GM18951 (cell line): ENCODE measurements at regions not wholly inside any gene's neighbourhood (a gene's known extent, or its start where the extent isn't known, plus 50 kb on each side); places are given as distances from the start of the nearest gene placed in this dataset.

ENCODE experiments used
- POLR2A ChIP-seq: IDR thresholded peaks from 4 replicates; pipeline ENCODE4 v1.6.1; 2011; ENCODE audit warnings: mild to moderate bottlenecking; ENCODE audit not compliant: insufficient read length, insufficient read depth; ENCODE audit errors: extremely low read depth
- in situ Hi-C: fragments of 300-500 bp; cut with MboI; formaldehyde crosslinking; loops from one replicate; pipeline ENCODE4 v1.12.0; 2022; ENCODE audit warnings: low sequenced_read_pairs, mixed read lengths, inconsistent platforms; ENCODE audit not compliant: unreplicated experiment

DNA sequence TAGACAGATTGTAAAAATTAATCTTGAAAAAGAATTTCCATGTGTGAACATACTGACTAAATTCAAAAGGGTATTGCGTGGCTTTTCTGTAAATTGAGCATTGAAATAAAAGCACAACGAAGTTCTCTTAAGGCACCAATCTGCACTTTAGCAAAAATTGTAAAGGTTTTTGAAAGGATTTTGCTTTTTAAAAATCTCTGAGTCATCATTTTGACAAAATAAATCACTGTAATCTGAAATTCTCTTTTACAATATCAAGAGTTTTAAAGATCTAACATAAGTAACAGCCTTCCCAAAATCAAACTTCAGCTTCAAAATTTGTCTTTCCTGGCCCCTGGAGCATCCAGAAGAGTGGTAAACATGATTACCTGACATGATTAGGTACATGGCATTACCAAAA lies 830.9 kb upstream of the AGA start:
- no peak for TF ChIP-seq POLR2A
- in situ Hi-C loops = no loop called here

DNA sequence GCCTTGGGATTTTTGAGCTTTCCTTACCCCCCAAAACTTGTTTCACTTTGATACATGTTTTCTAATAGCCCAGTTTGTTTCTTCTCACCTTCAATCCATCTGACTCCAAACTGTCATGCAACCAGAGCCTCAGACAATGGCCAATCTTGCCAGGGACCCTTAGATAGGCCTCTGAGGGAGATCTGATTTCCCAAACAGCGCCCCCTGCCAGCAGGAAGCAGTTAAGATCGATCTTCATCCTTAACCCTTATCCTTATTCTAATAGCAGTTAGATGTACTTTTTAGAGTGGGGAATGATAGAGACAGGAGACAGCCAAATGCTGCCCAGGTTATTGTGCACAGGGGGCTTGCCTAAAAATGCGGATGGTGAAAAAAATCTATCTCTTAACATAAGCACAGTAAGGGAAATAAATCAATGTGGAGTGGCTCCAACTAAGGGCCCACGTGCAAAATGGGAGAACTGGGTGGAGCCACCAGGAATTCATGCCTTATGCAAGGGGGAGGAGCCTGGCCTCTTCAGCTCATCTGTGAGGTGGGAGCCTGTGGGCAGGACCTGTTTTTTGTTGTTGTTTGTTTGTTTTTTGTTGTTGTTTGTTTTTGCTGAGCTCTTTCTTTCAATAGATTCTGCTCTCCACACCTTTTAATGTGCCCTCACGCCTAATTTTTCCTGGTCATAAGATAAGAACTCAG lies 833.6 kb upstream of the AGA start:
- no peak for TF ChIP-seq POLR2A

DNA sequence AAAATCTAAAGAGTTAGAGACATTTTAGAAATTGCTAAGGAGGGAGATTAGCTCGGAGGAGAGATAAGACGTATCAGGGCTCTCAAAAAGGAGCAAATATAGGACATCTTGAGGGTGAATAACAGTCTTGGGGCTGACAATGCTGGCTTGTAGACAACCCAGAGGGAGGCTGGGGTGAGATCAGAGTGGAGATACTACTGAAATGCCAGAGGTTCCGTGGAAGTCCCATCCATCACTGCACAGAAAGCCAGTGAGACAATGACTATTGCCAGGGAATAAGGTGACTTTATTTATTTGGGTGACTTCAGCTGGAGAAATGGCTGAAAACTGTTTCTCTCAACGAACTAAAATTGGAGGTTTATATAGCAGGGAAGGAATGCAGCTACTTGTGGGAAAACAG lies 838.1 kb upstream of the AGA start:
- no peak for TF ChIP-seq POLR2A
- in situ Hi-C loops = no loop called here

More for the DNA sequence above, 833.6 kb upstream of the AGA start:
- in situ Hi-C loops = no loop called here

DNA sequence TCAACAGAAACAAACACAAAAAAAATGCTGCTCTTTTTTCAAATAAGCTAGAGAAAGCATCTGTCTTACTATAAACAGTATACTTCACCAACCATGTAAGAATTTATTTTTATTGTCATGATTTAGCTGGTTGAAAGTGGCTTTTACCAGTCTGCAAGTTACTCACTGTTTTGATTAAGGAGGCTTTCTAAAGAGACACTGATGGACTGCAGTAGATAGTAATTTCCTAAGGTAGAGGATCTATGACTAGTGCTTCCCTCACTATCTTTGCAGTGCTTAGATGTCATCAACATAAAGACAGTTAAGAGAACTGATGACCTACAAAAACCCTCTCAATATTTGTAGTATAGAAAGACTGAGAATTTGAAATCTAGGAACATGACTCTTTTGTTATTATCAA lies 846.2 kb upstream of the AGA start:
- in situ Hi-C loops = no loop called here
- no peak for TF ChIP-seq POLR2A

DNA sequence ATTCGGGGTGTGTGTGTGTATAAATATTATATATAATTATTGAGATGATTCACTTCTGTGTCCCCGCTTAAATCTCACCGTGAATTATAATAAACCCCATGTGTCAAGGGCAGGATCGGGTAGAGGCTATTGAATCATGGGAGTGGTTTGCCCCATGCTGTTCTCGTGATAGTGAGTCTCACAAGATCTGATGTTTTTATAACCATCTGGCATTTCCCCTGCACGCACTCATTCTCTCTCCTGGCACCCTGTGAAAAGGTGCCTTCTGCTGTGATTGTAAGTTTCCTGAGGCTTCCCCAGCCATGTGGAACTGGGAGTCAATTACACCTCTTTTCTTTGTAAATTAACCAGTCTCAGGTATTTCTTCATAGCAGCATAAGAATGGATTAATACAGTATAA lies 851.4 kb upstream of the AGA start:
- no peak for TF ChIP-seq POLR2A
- in situ Hi-C loops = no loop called here

DNA sequence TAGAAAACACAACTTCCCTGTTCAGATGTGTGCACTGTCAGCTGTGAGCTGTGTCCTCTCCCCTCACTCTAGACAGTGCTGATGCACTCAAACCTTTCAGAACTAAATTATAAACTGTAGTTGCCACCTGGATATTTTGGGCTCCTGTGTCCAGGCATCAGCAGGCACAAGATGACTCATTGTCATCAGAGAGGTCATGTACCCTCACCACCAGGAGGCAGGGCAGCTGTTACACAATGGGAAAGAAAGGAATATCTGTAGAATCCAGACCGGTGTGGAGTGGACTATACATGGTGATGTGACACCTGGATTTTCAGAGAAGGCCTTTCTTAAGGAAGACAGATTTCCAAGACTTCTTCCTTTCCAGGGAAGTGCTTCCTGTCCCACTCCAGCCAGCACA lies 854.4 kb upstream of the AGA start:
- no peak for TF ChIP-seq POLR2A

DNA sequence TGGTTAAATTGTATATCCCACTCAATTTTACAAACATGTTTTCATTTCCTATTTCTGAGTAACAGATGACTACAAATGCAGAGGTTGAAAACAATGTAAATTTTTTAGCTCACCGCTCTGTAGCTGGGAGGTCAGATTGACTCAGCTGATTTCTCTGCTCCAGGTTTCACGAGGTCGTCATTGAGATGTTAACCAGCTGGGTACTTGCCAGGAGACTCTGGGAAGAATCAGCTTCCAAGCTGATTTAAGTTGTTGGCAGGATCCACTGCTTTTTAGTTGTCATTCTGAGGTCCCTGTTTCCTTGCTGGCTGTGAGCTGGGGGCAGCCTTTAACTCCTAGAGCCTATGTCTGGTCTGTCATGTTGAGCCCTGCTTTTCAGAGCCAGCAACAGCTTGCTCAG lies 864.3 kb upstream of the AGA start:
- no peak for TF ChIP-seq POLR2A

More for the DNA sequence above, 854.4 kb upstream of the AGA start:
- in situ Hi-C loops = no loop called here

DNA sequence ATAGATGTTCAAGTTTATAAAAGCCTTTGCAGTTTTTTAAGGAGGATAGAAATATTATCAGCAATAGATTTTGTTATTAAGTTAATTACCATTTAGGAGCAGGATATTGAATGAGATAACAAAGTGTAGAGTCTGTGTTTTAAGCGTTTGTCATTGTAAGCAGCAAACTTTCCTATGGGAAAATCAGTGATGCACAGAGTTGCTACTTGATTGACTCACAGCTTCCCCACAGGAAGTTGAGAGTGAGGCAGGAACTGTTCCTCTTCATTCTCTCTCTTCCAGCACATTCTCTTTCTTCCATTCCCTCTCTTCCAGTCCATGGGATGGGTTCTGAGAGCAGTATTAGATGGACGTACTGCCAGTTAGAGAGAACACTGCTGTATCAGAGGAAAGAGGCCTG lies 867.7 kb upstream of the AGA start:
- TF ChIP-seq POLR2A = no peak

More for the DNA sequence above, 864.3 kb upstream of the AGA start:
- in situ Hi-C loops = no loop called here

DNA sequence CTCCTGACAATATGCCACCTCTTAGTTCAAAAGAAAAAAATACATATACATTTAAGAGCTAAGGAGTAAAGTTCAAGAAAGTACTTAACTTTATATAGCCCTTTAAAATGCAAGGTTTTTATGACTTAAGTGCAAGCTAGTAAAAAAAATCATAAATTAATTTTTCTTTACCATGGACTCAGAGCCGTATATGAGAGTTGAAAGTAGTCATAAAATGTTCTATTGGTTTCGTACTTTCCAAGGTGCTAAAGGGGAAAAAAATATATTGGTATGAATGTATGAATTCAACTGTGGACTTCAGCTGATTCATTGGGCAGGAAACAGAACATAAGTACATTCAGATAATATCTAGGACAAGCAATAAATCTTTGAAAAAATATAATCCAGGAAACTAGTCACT lies 869.8 kb upstream of the AGA start:
- in situ Hi-C loops = no loop called here
- TF ChIP-seq POLR2A = no peak

More for the DNA sequence above, 867.7 kb upstream of the AGA start:
- in situ Hi-C loops = no loop called here

DNA sequence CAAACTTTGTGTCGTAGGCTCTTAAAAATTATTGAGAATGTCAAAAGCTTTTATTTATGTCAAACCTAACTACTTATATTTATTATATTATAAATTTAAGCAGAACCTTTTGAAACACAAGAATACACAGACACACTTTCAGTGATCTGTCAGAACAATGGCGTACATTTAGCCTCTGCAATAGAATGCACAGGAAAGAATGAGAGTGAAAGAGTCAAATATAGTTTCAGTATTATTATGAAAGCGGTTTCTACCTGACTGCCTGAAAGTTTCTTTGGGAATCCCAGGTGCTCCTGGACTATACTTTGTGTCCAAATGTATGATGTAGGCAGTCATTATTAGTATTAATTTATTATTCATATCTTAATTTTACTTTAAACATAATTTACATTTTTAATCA lies 872.0 kb upstream of the AGA start:
- in situ Hi-C loops = no loop called here

DNA sequence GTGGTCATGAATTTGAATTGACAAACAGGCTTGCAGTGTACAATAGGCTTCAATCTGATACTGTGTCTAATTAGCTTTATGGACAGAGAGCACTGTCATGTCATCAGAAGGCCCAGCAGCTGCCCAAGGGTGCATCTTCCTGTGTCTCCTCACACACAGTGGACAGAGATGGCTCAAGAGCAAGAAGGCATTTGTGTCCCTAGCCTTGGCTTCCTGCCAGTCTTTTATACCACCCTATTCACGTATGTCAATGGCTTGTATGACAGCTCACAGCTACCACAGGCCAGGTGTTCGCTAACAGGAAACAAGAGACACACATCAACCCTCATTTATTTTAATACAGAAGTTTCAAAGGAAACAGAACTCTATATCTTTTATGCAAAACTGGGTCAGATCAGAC lies 874.0 kb upstream of the AGA start:
- TF ChIP-seq POLR2A = no peak
- in situ Hi-C loops = no loop called here

More for the DNA sequence above, 872.0 kb upstream of the AGA start:
- TF ChIP-seq POLR2A = no peak

DNA sequence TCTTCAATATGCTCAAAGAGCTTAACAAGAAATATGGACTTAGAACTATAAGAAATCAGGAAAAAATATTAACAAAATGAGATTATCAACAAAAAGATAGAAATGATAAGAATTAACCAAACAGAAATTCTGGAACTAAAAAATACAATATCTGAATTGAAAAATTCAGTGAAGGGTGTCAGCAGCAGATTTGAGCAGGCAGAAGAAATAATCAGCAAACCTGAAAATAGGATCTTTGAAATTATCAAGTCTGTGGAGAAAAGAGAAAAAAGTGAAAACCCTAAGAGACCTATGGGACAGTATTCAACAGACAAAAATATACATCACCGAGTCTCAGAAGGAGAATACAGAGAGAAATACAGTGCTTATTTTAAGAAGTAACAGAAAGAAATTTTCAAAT lies 877.8 kb upstream of the AGA start:
- TF ChIP-seq POLR2A = no peak

DNA sequence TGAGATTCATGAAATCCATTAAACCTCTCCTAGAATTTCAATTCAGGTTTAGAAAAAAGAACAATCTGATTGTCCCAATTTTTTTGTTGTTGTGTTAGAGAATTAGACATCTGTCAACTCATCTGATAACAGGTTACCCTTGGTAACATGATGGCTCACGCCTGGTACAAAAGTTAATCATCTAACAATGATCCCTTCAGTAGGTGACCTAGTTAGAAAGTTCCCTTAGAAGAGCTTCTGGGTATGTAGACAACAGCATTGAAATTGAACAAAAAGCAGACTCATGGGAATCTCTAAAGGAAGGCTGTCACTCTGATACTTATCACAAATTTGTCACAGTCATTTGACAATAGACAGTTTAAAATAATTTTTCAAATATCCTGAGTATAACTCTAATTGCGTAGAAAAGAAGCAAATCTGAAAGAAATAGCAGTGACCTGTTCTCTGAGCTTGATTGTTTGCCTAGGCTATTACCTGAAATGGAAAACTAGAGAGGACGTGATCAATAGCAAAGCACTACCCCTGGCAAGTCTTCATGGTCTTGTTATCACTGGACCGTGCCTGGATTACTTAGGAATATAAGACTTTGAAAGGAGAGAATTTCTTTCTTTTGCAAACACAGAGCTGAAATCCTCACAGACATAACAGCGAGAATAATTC lies 880.4 kb upstream of the AGA start:
- TF ChIP-seq POLR2A = no peak
- in situ Hi-C loops = no loop called here

More for the DNA sequence above, 877.8 kb upstream of the AGA start:
- in situ Hi-C loops = no loop called here

DNA sequence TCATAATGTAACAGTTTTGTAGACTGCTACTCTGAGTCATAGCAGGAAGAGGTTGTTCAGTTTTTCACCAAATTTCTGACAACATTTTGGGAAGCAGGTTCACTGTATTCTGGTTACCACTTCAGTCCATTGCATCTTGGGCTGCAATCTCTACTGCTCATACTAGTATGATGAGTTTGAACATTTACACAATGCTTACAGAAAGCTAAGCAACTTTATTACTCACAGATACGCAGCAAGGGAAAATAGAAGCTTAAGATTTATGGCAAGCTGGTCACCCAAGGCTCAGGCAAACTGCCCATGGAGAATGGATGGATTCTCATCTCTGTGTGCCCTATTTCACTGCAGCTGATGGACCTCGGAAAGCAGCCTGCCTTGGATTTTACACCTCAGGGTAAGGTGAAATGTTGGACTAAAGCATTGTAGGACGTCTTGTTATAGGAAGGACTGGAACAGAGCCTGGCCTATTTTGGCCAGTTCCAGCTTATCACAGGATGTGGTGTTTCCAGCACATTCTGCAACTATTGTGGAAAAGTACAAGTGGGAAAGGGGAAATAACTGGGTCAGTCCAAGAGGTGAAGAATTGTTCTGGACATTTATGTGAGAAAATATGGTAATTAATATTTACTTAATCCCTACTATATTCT lies 887.1 kb upstream of the AGA start:
- no peak for TF ChIP-seq POLR2A
- in situ Hi-C loops = no loop called here
